Duodenal mucosa (tissue), 2 donors: ENCODE measurements at regions not wholly inside any gene's neighbourhood (a gene's known extent, or its start where the extent isn't known, plus 50 kb on each side); places are given as distances from the start of the nearest gene placed in this dataset.

ENCODE experiments used
- H3K27ac ChIP-seq: one replicate; pipeline ENCODE4 v1.7.0; 2013; ENCODE audit warnings: low read depth, low read length
- H3K27me3 ChIP-seq, 2 donors: one replicate each; pipeline ENCODE4 v1.7.0; 2013; ENCODE audit warnings: low read length in 2 of 2, control low read depth in 1 of 2; ENCODE audit not compliant: insufficient read depth in 2 of 2, control insufficient read depth in 1 of 2
- H3K36me3 ChIP-seq, 2 donors: one replicate each; pipeline ENCODE4 v1.7.0; 2013; ENCODE audit warnings: low read length in 2 of 2, control low read depth in 1 of 2; ENCODE audit not compliant: insufficient read depth in 2 of 2, control insufficient read depth in 1 of 2
- H3K4me1 ChIP-seq, 2 donors: one replicate each; pipeline ENCODE4 v1.7.0; 2013; ENCODE audit warnings: low read length in 2 of 2, control low read depth in 1 of 2; ENCODE audit not compliant: insufficient read depth in 2 of 2, control insufficient read depth in 1 of 2
- H3K4me3 ChIP-seq, 2 donors: one replicate each; pipeline ENCODE4 v1.7.0; 2013; ENCODE audit warnings: low read length in 2 of 2, low read depth in 1 of 2
- H3K9ac ChIP-seq, 2 donors: one replicate each; pipeline ENCODE4 v1.7.0; 2013; ENCODE audit warnings: low read length in 2 of 2, low read depth in 1 of 2
- H3K9me3 ChIP-seq, 2 donors: one replicate each; pipeline ENCODE4 v1.7.0; 2013; ENCODE audit warnings: low read length in 2 of 2, control low read depth in 1 of 2; ENCODE audit not compliant: control insufficient read depth in 1 of 2

DNA sequence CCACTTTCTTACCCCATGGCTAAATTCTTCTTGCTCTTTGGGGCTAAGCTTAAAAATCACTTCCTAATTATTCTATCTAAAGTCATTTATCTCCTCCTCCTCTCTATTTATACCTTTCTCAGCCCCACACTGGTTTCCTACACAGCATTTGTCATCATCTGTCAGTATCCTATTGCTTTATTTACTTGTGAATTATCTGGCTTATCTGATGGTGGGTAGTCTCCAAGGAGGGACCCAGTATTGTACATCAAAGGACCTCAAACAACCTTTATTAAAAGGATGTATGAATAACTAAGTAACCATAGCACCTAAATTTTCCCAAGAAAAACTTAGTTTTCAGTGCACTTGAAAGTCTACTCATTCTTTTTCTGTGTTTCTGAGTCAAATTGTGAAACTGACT, 332.7 kb upstream of the SNX7 start:
- no peaks in the 10 kb centered on the region for H3K27me3 ChIP-seq
- no peaks in the 10 kb centered on the region for H3K36me3 ChIP-seq
- H3K4me3 ChIP-seq, result no peak overlapping the region
- no peak overlapping the region for H3K27ac ChIP-seq
- no peaks in the 10 kb centered on the region for H3K9me3 ChIP-seq
- peaks cover 9 to 11% of the 10 kb centered on the region in 2 donors for H3K4me1 ChIP-seq
- no peak overlapping the region for H3K9ac ChIP-seq

- no peaks in the 10 kb centered on the region for H3K36me3 ChIP-seq
- H3K27ac ChIP-seq, result no peak overlapping the region
- H3K4me1 ChIP-seq, result peaks cover 18 to 19% of the 10 kb centered on the region in 2 donors
- H3K27me3 ChIP-seq, result no peaks in the 10 kb centered on the region
- H3K9me3 ChIP-seq, result no peaks in the 10 kb centered on the region
- H3K9ac ChIP-seq, result no peak overlapping the region
- no peak overlapping the region for H3K4me3 ChIP-seq
Observed at GRCh38 chr1:98327220-98327861, 334.2 kb upstream of the SNX7 start.

- Histone ChIP-seq H3K4me1 (peaks cover 18 to 19% of the 10 kb centered on the region in 2 donors), H3K9ac (no peak overlapping the region), H3K27ac (no peak overlapping the region), H3K4me3 (no peak overlapping the region), H3K9me3 (no peaks in the 10 kb centered on the region), H3K27me3 (no peaks in the 10 kb centered on the region), H3K36me3 (no peaks in the 10 kb centered on the region)
Observed at GRCh38 chr1:98325646-98326440, 335.7 kb upstream of the SNX7 start.

- H3K27ac ChIP-seq, result no peak overlapping the region
- no peak overlapping the region for H3K9ac ChIP-seq
- peak overlapping the region; percentile 9 to 54 for H3K4me3 ChIP-seq
- peaks cover 18 to 19% of the 10 kb centered on the region in 2 donors for H3K4me1 ChIP-seq
- H3K9me3 ChIP-seq, result no peaks in the 10 kb centered on the region
- no peaks in the 10 kb centered on the region for H3K27me3 ChIP-seq
- H3K36me3 ChIP-seq, result no peaks in the 10 kb centered on the region
Observed at GRCh38 chr1:98323906-98324358, 337.6 kb upstream of the SNX7 start.

- H3K9me3 ChIP-seq, result no peaks in the 10 kb centered on the region
- H3K4me3 ChIP-seq, result no peak overlapping the region
- no peaks in the 10 kb centered on the region for H3K27me3 ChIP-seq
- no peaks in the 10 kb centered on the region for H3K36me3 ChIP-seq
- H3K27ac ChIP-seq, result no peak overlapping the region
- no peak overlapping the region for H3K9ac ChIP-seq
- peaks cover 18 to 19% of the 10 kb centered on the region in 2 donors for H3K4me1 ChIP-seq
Observed at GRCh38 chr1:98323388-98323787, 338.1 kb upstream of the SNX7 start.

- Histone ChIP-seq H3K4me3 (no peak overlapping the region), H3K27ac (no peak overlapping the region), H3K27me3 (no peaks in the 10 kb centered on the region), H3K9me3 (no peaks in the 10 kb centered on the region), H3K36me3 (no peaks in the 10 kb centered on the region), H3K9ac (no peak overlapping the region), H3K4me1 (peaks cover 18 to 19% of the 10 kb centered on the region in 2 donors)
Observed at GRCh38 chr1:98322966-98323365, 338.6 kb upstream of the SNX7 start.

DNA sequence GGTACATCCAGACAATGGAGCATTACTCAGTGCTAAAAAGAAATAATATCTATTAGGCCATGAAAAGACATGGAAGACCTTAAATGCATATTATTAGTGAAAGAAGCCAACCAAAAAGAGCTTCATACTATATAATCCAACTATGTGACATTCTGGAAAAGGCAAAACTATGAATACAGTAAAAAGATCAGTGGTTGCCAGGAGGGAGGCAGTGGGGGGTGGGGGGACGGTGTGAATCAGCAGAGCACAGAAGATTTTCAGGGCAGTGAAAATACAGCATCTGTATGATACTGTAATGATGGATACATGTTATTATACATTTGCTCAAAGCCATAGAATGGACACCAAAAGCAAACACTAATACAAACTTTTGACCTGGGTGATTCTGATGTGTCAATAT, 339.4 kb upstream of the SNX7 start:
- no peaks in the 10 kb centered on the region for H3K36me3 ChIP-seq
- no peaks in the 10 kb centered on the region for H3K9me3 ChIP-seq
- no peaks in the 10 kb centered on the region for H3K27me3 ChIP-seq

GRCh38 chr1:98321191-98321590, 340.3 kb upstream of the SNX7 start:
- no peaks in the 10 kb centered on the region for H3K27me3 ChIP-seq
- H3K27ac ChIP-seq, result no peak overlapping the region
- no peaks in the 10 kb centered on the region for H3K36me3 ChIP-seq
- H3K9ac ChIP-seq, result no peak overlapping the region
- no peak overlapping the region for H3K4me3 ChIP-seq
- no peaks in the 10 kb centered on the region for H3K9me3 ChIP-seq
- peaks cover 15 to 22% of the 10 kb centered on the region in 2 donors for H3K4me1 ChIP-seq

More for the DNA sequence above, 339.4 kb upstream of the SNX7 start:
- Histone ChIP-seq H3K9ac (no peak overlapping the region), H3K27ac (no peak overlapping the region), H3K4me1 (peaks cover 18% of the 10 kb centered on the region in 2 donors), H3K4me3 (no peak overlapping the region)

- no peaks in the 10 kb centered on the region for H3K27me3 ChIP-seq
- no peaks in the 10 kb centered on the region for H3K36me3 ChIP-seq
- H3K9ac ChIP-seq, result no peak overlapping the region
- no peak overlapping the region for H3K4me3 ChIP-seq
- H3K4me1 ChIP-seq, result peaks cover 3 to 11% of the 10 kb centered on the region in 2 donors
- H3K27ac ChIP-seq, result no peak overlapping the region
- H3K9me3 ChIP-seq, result no peaks in the 10 kb centered on the region
Observed at GRCh38 chr1:98316286-98316905, 345.1 kb upstream of the SNX7 start.

DNA sequence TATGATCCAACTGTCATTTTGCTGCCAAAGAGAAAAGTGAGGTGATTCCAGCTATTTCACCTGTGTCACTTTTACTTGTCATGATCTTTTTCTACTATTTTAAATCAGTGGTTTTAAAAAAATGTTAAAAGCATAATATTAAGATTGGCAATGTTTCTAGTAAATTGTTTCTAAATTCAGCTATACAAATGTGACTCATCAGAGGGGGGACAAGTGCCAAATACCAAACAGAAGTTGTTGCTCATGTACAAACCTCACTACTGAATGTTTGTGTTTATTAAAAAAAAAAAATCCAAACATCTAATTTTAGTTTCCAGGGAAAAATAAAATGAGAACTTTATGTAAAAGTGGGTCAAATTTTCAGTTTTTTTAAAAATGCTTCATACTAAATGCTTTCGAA, 346.2 kb upstream of the SNX7 start:
- Histone ChIP-seq H3K9ac (no peak overlapping the region), H3K27me3 (no peaks in the 10 kb centered on the region), H3K4me1 (peaks cover 3 to 11% of the 10 kb centered on the region in 2 donors), H3K36me3 (no peaks in the 10 kb centered on the region), H3K4me3 (no peak overlapping the region), H3K27ac (no peak overlapping the region), H3K9me3 (no peaks in the 10 kb centered on the region)
